ENCODE measurements at regions not wholly inside any gene's neighbourhood (a gene's known extent, or its start where the extent isn't known, plus 50 kb on each side); places are given as distances from the start of the nearest gene placed in this dataset.
"Not testable (repeated sequence)": the region's sequence is repeated elsewhere in the genome, so short reads cannot be mapped to it uniquely, and the experiment has no call there.

DNA sequence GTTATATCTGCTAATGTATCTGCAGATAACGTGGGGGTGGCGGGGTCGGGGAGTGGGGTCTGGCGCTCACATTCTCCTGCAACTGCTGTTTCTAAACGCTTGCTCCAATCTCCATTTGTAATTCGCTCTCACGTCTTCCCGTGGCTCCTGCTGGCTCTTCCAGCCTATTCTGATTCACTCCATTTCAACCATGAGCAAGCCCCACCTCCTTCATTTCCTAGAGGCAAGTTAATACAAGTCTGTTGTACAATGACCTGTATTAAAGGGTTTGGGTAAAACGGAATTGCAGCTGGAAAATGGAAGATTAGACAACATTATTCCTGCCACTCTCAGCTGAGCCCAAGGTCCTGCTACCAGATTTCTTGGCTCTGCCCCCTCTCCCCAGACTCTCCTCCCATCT, 132.3 kb downstream of the CSNK2A3 start:
- no peak overlapping the region for H3K4me3 ChIP-seq (ENCODE audit: low read depth, low read length)

DNA sequence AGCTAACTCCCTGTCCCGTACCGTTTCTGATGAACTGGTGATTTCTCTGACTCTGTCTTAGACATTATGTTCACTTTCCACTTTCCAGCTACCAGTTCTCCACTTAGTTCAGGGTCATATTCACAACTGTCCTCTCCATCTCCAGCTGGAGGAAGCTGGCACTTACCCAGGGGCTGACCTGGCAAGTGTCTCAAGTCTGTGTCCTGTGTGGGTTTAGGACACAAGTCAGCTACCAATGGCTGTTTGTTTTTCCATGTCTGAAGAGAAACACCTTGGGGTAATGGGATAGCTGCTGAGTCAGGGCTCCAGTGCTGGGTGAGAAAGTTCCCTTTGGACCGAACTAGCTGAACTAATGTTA, 134.4 kb downstream of the CSNK2A3 start:
- no peak overlapping the region for H3K4me3 ChIP-seq (ENCODE audit: low read depth, low read length)

DNA sequence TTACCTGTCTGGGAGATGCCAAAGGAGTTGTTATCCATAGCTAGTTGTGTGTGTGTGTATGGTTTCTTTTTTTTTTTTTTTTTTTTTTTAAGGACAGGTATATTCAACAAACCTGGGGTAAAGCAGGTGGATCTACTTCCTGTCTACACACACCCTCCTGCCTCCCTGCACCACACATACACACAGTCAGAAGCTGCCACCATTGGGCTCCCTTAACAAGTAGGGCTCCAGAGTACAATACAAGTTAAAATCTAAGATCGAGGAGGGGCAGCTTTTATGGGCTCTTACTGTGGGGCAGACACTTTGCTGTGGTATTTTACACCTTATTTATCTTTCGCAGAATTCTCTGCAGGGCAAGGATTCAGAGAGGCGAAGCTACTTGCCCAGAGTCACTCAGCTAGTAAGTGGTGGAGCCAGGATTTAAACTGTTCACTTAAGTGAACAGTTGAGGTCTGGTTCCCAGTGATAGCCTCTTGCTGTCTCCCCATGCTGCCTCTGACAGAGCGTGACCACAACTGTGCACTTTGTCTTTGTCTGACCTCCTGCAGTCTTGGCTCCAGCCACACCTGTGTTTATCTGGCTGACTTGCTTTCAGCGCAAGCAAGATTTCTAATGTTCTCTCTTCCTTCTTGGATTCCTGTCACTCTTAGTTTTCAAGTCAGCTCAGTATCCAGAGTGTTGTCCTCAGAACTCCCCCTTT, 135.0 kb downstream of the CSNK2A3 start:
- no peak overlapping the region for H3K4me3 ChIP-seq (ENCODE audit: low read depth, low read length)

DNA sequence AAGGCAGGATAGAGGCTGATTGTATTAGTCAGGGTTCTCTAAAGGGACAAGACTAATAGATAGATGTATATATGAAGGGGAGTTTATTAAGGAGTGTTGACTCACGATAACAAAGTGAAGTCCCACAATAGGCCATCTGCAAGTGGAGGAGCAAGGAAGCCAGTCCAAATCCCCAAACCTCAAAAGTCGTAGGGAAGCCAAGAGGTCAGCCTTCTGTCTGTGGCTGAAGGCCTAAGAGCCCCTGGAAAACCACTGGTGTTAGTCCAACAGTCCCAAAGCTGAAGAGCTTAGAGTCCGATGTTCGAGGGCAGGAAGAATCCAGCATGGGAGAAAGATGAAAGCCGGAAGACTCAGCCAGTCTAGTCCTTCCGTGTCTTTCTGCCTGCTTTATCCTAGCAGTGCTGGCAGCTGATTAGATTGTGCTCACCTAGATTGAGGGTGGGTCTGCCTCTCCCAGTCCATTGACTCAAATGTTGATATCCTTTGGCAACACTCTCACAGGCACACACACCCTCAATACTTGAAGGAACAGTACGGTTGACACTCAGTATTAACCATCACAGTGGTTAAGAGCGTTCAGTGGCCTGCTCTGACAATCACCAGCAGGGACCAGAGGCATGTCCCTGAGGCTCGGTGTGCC, 135.6 kb downstream of the CSNK2A3 start:
- no peak overlapping the region for H3K4me3 ChIP-seq (ENCODE audit: low read depth, low read length)

DNA sequence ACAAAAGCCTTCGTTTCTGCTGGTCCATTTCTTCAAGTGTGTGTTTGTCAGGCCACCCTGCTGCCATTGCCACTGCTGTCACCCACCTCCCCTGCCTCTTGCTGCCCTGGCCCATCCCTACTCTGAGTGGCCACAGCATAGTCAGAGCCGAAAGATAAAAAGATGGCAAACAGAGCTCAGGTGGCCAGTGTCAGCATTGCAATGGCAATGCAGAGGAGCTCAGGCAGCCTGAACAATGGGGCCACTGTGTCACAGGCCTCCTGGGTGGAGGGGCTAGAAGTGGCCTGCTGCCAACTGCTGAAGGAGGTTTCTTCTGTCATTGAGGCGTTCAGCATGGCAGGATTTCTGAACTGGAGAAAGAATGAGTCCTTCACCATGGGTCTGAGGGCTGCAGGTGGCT, 137.1 kb downstream of the CSNK2A3 start:
- no peak overlapping the region for H3K4me3 ChIP-seq (ENCODE audit: low read depth, low read length)

DNA sequence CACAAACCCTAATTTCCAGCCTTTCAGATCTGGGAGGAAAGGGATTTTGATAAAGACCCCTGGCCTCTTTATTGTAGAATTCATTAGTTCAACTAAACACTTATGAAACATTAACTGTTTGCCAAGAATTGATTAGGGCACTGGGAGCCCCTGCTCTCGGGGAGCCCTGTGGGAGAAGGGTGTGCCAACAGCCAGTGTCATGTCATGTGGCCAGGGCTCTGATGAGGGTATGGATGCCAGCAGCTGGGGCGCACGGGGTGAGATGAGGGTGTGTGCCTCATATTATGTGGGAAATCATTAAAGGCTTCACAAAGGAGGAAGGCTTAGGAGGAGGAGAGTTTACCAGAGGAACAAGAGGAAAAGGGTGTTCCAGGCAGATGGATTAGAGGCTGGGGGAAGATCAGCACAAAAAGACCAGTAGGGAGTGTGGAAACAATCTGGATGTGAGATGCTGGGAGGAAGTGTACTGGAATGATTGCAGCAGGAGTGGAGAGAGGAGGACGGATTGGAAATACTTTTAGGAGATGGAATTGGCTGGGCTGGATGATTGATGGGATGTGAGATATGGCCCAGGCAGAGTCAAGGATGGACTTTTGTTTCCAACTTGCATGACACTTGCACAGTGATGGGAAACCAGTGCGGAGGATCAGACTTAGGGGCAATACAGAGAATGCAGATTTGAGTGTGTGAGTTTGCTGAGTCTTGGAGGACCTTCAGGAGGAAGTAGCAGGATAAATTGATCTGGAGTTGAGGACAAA, 137.8 kb downstream of the CSNK2A3 start:
- no peak overlapping the region for H3K4me3 ChIP-seq (ENCODE audit: low read depth, low read length)

DNA sequence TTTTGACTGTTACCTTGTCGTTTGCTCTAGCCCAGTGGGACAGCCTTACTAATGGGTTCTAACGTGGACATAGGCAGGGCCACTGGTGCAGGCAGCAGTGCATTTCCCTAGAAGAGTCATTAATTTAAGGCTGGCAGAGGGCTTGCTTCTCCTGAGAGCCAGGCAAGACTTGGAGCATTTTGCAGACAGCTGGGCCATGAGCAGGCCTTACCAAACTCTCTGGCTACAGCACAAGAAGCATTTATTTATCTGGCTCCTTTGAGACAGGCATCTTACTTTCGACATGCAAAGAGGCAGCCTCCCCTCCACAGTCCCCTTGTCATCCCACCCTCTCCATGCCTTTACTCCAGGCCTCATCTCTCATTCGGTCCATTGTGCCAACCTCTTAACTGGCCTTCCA, 139.9 kb downstream of the CSNK2A3 start:
- no peak overlapping the region for H3K4me3 ChIP-seq (ENCODE audit: low read depth, low read length)

DNA sequence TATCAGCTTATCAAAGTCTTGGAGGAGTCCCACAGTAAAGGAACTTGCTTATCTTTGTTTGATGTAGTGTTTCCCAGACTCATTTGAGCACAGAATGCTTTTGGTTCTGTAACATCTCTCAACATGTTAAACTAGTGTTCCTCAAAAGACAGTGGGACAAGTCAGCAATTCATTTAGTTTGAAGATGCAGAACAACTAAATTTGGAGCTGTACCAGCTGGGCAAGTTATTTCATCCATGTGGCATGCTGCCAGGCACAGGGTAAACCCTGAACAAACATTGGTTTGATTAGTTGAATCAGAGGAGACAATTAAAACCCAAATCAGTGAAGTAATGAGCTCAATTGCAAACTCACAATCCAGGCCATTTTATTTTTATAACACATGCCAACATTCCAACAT, 141.2 kb downstream of the CSNK2A3 start:
- H3K4me3 ChIP-seq (ENCODE audit: low read depth, low read length): no peak overlapping the region

DNA sequence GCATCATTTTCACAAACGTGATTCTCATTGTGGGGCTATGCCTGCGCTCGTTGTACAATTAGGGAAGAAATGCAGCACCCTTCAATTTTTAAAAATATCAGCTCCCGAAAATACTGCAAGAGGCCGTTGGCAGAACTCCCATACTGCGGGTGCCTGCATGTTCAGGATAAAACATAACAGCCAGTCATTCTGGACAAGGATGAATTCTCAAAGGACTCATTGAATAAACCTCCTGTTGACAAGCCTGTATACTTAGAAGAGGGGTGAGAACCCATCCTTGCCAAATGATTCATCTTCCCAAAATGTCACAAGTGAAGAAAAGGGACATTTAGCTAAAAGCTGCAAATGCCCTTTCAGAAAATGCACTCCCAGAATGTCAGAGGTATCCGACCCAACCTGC, 141.9 kb downstream of the CSNK2A3 start:
- H3K4me3 ChIP-seq (ENCODE audit: low read depth, low read length): no peak overlapping the region

DNA sequence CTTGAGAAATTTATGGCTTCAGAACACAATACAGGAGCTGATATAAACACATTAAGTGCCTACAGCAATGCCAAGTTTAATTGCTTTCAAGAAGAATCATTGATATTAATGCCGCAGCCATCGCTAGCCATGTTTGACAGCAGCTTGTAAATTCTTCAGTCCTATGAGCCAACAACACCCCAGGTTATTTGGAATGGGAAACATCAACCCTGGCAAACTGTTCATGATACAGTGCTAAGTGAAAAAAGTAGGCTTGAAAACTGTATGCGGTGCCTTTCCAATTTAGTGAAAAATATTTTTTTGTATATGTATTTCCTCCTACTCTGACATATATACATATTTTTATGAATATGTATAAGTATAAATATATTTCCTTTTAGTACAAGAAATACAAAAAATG, 142.6 kb downstream of the CSNK2A3 start:
- H3K4me3 ChIP-seq (ENCODE audit: low read depth, low read length): no peak overlapping the region

DNA sequence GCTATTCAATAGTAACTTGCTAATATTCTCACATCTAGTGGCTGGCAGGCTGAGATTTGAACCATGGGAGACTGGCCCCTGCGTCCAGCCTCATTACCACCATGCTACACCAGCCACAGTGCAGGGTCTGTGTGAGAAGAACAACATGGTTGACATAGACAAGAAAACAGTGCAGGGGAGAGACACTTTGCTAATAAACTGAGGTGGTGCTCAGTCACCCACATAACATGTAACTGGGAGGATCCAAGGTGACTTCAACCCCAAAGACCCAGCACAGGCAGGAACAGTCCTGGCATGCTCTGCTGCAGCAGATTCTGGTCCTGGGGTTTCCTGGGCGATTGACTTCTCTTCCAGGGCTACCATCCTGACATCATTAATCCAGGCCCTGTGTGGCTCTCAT, 143.1 kb downstream of the CSNK2A3 start:
- H3K4me3 ChIP-seq (ENCODE audit: low read depth, low read length): no peak overlapping the region

DNA sequence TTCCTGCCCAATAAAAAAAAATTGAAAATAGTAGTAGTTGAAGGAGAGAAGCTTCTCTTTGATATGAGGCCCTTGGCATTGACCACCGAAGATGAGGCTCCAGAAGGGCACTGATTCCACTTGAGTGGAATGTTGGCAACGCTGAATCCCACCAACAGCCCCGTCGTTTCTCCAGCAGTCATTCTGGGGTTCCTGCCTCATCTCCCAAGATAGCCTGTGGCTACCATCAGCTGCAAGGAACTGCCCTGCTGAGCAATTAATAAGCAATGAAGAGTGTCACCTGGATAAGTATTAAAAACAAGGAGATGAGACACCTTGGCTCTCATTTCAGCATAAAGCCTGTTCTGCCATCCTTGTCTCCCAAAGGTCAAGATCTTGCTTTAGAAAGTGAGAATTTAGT, 144.1 kb downstream of the CSNK2A3 start:
- H3K4me3 ChIP-seq (ENCODE audit: low read depth, low read length): no peak overlapping the region

DNA sequence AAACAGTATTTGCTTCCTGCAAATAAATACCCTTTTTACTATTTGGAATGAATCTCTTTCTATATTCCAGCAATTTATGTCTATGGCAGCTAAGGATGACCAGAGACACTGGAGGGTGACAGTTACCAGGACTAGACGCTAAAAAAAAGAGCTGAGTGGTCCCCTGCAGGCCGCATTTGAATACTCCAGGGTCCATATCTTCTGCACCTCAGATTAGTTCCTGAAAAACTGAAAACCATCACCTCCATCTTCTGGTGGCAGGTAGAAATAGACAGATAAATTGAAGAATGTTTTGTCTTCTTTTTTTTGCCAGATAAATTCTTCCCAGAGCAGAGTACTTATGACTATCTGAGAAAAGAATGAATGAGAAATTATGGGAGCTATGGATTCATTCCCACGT, 145.6 kb downstream of the CSNK2A3 start:
- no peak overlapping the region for H3K4me3 ChIP-seq (ENCODE audit: low read depth, low read length)

DNA sequence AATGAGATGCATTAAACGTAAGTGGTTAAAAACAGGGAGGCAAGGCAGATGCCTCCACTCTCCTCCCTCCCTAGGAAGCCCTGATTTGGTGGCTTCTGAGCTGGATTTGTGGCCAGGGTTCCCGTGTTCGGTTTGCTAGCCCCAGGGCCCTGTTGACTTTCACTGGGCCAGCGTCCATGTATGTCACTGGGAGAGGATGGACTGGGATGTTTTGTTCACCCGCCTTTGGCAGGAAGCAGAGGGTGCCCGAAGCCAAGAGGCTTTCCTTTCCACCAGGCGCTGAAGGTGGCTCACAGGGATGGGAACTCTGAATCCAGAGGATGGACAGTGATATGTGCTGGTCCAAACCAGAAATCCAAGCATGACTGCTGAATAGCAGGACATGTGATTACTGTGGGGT, 146.6 kb downstream of the CSNK2A3 start:
- no peak overlapping the region for H3K4me3 ChIP-seq (ENCODE audit: low read depth, low read length)

DNA sequence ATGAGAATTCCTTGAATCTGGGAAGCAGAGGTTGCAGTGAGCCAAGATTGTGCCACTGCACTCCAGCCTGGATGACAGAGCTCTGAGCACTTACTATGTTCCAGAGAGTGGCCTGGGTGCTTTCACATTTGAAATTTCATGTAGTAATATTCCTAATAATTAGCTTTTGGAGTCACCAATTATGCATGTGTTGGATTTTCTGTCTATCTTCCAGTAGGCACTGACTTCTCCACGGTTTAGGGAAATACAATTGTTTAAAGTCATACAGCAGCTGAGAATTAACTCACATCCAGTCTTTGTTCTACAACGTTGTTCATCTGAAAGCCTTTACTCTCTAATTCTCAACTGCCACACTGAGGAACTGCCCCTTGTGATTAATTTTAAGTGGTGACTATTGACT, 150.2 kb downstream of the CSNK2A3 start:
- no peak overlapping the region for H3K4me3 ChIP-seq (ENCODE audit: low read depth, low read length)

DNA sequence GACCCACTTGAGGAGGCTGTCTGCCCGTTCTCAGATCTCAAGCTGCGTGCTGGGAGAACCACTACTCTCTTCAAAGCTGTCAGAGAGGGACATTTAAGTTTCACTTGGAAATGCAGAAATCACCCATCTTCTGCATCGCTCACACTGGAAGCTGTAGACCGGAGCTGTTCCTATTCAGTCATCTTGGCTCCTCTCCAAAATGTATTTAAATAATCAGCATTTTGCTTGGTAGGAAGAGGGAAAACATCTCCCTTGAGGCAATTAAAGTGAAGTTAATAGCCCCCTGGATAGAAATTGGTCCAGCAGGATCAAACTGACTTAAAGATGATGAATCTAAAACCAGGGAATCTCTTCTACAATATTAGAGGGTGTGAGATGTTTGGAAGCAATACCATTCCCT, 151.7 kb downstream of the CSNK2A3 start:
- H3K4me3 ChIP-seq (ENCODE audit: low read depth, low read length): not testable (repeated sequence)

DNA sequence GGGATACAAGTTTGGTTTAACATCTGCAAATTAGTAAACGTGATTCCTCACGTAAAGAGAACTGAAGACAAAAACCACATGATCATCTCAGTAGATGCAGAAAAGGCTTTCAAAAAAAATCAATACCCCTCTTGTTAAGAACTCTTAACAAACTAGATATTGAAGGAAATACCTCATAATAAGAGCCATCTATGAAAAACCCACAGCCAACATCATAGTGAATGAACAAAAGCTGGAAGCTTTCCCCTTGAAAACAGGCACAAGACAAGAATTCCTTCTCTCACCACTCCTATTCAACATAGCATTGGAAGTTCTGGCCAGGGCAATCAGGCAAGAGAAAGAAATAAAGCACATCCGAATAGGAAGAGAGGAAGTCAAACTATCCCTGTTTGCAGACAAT, 160.5 kb downstream of the CSNK2A3 start:
- no peak overlapping the region for H3K4me3 ChIP-seq (ENCODE audit: low read depth, low read length)

DNA sequence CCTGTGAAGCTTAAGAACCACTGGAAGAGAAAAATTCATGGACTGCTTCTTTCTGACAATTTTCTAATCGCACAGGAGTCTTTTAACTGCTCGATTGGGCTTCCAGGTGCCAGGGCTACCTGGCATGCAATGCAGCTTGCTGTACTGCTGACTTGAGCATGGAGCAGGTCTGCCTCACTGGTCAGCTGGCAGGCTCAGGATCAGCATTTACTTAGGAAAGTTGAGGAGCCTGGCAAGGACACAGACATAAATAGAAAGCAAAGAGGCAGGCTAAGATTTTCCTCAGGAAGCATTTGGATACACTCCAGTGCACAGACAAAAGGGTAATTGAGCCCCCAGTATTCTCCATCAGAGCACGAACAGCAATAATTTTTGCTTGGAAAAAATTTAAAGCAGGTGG, 163.5 kb downstream of the CSNK2A3 start:
- no peak overlapping the region for H3K4me3 ChIP-seq (ENCODE audit: low read depth, low read length)

DNA sequence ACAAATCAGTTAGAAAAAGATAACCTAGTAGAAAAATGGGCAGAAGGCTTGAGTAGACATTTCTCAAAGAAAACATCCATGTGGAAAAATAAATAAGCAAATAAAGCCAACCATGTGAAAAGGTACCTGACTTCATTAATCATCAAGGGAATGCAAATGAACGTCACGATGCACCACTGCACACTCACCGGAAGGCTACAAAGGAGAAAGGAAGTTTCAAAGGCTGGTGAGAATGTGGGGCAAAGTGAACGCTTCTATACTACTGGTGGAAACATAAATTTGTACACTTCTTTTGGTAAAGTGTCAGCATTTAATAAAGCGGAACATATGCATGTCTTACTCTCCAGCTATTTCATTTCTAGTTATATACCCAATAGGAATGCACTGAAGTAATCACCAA, 166.8 kb downstream of the CSNK2A3 start:
- no peak overlapping the region for H3K4me3 ChIP-seq (ENCODE audit: low read depth, low read length)

DNA sequence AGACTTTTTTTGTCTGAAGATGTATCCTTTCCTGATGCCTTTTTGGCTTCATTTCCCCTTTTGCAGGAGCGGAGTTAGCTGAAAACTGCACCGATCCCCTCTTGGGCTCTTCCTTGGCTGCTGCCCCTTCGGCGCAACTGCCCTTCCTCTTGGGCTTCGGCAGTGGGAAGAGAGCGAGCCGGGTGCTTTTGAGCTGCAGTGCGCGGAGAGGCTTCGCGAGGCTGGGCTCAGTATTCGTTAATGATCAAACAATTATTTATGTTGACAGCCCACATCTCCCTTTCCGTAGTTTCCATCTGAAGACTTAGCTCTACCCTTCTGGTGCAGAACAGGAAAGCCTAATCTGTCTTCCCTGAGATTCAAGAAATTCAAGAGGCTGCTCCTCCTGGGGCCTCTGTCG, 170.8 kb downstream of the CSNK2A3 start:
- no peak overlapping the region for H3K4me3 ChIP-seq (ENCODE audit: low read depth, low read length)

DNA sequence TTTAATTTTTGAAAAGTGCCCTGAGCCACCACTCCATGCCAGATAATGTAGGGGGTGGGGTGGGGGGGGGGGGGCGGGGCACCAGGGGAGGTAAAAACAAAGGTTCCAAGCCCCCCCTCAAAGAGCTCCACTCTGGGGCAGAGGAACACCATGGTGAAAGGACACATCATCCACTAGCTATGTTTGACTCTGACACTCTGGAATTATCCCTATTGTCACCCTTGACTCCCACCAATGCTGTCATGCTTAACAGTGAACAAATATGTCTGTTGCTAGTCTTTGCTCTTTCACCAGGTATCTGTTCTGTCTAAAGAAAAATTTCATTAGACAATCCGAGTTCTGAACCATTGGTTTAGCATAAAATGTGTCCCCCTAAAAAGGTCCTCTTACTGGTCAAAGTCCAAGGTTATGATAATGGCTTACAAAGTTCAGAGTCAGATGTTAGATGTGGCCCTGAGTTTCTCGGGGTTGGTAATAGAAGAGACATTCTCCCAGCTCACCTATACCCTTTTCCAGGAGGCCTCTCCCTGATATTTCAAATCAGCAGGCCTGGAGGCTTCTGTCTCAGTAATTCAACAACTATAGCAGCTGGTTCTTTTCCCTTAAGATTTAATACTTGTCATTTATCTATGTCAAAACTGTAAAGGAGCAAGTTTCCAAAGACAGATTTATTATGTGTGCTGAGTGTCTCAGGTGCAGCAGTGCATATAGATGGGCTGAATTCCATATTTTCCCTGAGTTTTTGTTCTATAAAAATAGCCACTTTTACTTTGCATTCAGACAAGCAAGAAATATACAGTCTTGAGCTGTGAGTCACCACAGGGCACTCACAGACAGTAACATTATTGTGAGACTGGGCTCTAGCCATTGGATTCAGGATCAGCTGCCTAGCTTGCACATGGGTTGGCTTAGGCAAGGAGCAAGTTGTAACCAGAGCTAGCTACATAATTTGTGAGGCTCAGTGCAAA, 174.1 kb downstream of the CSNK2A3 start:
- H3K4me3 ChIP-seq (ENCODE audit: low read depth, low read length): no peak overlapping the region

Data from iPS-11a (cell line).